HL-60 (cell line): ENCODE measurements at regions not wholly inside any gene's neighbourhood (a gene's known extent, or its start where the extent isn't known, plus 50 kb on each side); places are given as distances from the start of the nearest gene placed in this dataset.

ENCODE experiments used
- DNase-seq, 2 experiments: peaks; one replicate each; pipeline ENCODE4 v3.0.0-alpha.2; 2010 to 2020; ENCODE audit warnings: low read depth in 1 of 2, low spot score in 1 of 2
- H3K27ac ChIP-seq: fragments of 250-450 bp; sonication (Bioruptor Pico); replicated peaks from 2 replicates; pipeline ENCODE4 v1.5.1; 2020; ENCODE audit warnings: mild to moderate bottlenecking, moderate library complexity
- H3K27me3 ChIP-seq: fragments of 250-450 bp; sonication (Bioruptor Pico); 2 replicates; pipeline ENCODE4 v1.5.1; 2021; ENCODE audit warnings: mild to moderate bottlenecking, moderate library complexity; ENCODE audit not compliant: insufficient read depth, poor library complexity, severe bottlenecking
- H3K4me3 ChIP-seq: replicated peaks from 2 replicates; pipeline ENCODE4 v1.5.1; 2011; ENCODE audit warnings: mild to moderate bottlenecking, control low read depth, low read length; ENCODE audit not compliant: insufficient read depth
- GABPA ChIP-seq: IDR thresholded peaks from 2 replicates; pipeline ENCODE4 v1.6.1; 2012; ENCODE audit warnings: low read depth
- POLR2AphosphoS5 ChIP-seq: IDR thresholded peaks from 2 replicates; pipeline ENCODE4 v1.6.1; 2012; ENCODE audit warnings: low read depth
- SPI1 ChIP-seq: IDR thresholded peaks from 2 replicates; pipeline ENCODE4 v1.6.1; 2012; ENCODE audit warnings: low read depth, mild to moderate bottlenecking, borderline replicate concordance
- TF ChIP-seq, protein P1 (sequence below): IDR thresholded peaks from one replicate; pipeline ENCODE4 v1.5.1; 2011; ENCODE audit warnings: low read length, control low read depth, inconsistent platforms; ENCODE audit not compliant: insufficient read depth
- TF ChIP-seq, protein P2 (sequence below): IDR thresholded peaks from 2 replicates; pipeline ENCODE4 v1.6.1; 2012; ENCODE audit warnings: low read depth; ENCODE audit not compliant: insufficient replicate concordance

DNA sequence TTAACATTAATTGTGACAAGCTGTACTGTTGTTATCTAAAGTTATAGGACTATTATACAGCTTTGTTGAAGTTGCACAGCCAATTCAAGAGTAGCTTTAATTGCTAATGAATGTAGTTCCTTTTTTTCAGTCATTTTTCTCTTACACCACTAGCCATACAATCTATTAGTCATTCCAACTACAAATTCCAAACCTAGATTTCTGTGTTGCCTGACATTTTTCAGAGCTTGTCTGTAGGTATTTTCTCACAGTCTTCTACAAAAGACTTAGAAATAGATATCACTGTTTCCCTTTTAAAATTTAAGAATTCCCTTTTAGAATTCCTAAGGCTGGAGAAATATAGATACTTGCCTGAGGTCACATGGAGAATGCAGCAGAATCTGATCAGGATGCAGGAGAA is 307.0 kb upstream of the HS3ST1 start:
- H3K4me3 ChIP-seq = no peak overlapping the region
- no peak overlapping the region for H3K27ac ChIP-seq
- DNase-seq = no peak
- TF ChIP-seq SPI1 (no peak), POLR2AphosphoS5 (no peak), GABPA (no peak)
- TF ChIP-seq, protein P1, sequence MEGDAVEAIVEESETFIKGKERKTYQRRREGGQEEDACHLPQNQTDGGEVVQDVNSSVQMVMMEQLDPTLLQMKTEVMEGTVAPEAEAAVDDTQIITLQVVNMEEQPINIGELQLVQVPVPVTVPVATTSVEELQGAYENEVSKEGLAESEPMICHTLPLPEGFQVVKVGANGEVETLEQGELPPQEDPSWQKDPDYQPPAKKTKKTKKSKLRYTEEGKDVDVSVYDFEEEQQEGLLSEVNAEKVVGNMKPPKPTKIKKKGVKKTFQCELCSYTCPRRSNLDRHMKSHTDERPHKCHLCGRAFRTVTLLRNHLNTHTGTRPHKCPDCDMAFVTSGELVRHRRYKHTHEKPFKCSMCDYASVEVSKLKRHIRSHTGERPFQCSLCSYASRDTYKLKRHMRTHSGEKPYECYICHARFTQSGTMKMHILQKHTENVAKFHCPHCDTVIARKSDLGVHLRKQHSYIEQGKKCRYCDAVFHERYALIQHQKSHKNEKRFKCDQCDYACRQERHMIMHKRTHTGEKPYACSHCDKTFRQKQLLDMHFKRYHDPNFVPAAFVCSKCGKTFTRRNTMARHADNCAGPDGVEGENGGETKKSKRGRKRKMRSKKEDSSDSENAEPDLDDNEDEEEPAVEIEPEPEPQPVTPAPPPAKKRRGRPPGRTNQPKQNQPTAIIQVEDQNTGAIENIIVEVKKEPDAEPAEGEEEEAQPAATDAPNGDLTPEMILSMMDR = no peak
- TF ChIP-seq, protein P2, sequence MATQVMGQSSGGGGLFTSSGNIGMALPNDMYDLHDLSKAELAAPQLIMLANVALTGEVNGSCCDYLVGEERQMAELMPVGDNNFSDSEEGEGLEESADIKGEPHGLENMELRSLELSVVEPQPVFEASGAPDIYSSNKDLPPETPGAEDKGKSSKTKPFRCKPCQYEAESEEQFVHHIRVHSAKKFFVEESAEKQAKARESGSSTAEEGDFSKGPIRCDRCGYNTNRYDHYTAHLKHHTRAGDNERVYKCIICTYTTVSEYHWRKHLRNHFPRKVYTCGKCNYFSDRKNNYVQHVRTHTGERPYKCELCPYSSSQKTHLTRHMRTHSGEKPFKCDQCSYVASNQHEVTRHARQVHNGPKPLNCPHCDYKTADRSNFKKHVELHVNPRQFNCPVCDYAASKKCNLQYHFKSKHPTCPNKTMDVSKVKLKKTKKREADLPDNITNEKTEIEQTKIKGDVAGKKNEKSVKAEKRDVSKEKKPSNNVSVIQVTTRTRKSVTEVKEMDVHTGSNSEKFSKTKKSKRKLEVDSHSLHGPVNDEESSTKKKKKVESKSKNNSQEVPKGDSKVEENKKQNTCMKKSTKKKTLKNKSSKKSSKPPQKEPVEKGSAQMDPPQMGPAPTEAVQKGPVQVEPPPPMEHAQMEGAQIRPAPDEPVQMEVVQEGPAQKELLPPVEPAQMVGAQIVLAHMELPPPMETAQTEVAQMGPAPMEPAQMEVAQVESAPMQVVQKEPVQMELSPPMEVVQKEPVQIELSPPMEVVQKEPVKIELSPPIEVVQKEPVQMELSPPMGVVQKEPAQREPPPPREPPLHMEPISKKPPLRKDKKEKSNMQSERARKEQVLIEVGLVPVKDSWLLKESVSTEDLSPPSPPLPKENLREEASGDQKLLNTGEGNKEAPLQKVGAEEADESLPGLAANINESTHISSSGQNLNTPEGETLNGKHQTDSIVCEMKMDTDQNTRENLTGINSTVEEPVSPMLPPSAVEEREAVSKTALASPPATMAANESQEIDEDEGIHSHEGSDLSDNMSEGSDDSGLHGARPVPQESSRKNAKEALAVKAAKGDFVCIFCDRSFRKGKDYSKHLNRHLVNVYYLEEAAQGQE = no peak
- no peaks in the 10 kb centered on the region for H3K27me3 ChIP-seq

DNA sequence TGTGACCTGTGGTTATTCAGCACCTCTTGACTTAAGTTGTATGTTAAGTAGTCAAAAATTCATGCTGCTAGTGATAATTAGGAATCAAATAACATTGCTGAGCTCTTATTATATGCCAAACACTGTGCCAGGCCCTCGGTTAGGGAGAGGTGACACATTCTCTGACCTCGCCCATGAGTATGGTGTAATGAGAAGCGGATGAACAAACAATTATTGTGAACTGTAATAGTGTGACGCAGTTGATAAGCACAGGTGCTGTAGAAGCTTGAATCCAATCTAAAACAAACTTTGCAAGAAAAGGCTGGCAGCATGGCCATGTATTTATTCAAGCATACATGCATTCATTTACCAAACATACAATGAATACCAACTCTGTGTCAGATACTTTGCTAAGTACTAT is 303.5 kb upstream of the HS3ST1 start:
- TF ChIP-seq, protein P2 = no peak
- TF ChIP-seq POLR2AphosphoS5 = no peak
- DNase-seq = no peak
- no peaks in the 10 kb centered on the region for H3K27me3 ChIP-seq
- no peak overlapping the region for H3K4me3 ChIP-seq
- no peak overlapping the region for H3K27ac ChIP-seq

DNA sequence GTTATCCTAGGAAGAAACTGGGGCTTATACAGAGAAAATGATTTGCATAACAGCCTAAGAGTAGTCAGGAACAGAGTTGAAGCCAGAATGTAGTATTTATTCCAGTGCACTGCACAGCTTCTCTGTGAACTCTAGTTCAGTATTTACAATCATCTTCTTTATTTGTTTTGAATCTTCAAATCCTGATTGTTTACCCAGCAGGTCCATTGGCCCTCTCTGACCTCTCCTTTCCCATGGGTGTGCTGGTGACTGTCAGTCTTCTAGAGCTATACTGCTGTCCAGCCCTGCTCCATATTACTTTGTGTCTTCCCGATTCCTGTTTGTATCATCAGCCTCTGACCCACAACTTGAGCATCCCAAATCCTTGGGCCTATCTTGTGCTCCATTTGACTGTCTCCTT is 301.9 kb upstream of the HS3ST1 start:
- TF ChIP-seq GABPA (no peak), SPI1 (no peak), POLR2AphosphoS5 (no peak)
- TF ChIP-seq, protein P1 = no peak
- TF ChIP-seq, protein P2 = no peak

DNA sequence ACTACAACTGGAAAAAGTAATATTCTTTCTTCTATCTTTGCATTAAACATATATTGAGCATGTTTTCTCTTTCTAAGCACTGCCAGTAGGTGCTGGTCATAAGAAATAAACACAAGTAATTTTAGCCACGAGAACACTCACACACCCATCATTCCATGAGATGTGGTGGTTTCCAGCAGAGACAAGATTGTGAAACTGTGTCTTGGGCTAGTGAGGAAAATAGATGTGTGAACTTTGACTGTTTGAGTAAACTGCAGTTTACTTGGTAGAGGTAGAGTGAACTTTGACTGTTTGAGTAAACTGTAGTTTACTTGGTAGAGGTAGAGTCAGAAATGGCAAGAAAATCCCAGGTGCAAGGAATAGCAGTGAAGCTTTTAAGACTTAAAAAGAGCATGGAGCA is 300.9 kb upstream of the HS3ST1 start:
- no peak for DNase-seq
- Histone ChIP-seq H3K4me3 (no peak overlapping the region), H3K27ac (no peak overlapping the region), H3K27me3 (no peaks in the 10 kb centered on the region)
- TF ChIP-seq, protein P2 = no peak
- no peak for TF ChIP-seq SPI1

More for the DNA sequence above, 301.9 kb upstream of the HS3ST1 start:
- Histone ChIP-seq H3K27me3 (no peaks in the 10 kb centered on the region), H3K4me3 (no peak overlapping the region), H3K27ac (no peak overlapping the region)
- DNase-seq = no peak
